ENCODE measurements at regions not wholly inside any gene's neighbourhood (a gene's known extent, or its start where the extent isn't known, plus 50 kb on each side); places are given as distances from the start of the nearest gene placed in this dataset.

DNA sequence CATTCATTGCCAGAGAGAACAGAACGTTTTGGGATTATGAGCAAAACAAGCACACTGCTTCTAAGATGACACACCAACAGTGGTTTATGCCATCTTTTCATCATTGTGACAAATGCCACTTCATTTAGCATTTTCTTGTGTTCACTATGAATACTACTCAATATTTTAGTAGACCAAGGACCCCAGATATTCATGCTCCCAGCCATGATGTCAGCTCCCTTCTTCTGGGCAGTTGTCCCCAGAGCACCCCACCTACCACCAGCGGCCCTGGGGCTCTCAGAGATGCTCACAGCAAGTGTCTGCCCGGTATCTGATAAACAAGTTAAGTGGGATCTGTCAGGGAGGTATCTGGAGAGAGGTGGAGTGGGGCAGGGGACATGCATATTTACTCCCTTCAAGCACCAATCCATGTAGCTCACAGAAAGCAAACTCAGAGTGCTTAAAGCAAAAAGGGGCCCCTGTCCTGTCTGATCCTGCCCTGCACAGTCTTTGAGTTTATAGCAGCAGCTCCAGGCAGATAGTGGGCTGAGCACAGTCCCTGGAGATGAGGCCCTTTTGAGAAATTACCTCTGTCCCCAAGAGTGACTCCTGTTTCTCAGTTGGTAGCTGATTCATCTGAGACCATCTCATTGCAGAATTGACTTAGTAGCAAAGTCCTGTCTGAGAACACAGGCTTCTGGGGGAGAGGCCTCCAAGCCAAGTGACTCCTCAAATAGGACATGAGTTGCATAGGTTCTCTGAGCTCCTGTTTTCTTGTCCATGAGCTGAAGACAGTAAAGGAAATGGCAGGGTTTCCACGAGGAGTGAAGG, 281.8 kb upstream of the KLF6 start:
- DNase-seq (ENCODE audit: low read depth in 2 of 2, low spot score in 1 of 2): no peak

DNA sequence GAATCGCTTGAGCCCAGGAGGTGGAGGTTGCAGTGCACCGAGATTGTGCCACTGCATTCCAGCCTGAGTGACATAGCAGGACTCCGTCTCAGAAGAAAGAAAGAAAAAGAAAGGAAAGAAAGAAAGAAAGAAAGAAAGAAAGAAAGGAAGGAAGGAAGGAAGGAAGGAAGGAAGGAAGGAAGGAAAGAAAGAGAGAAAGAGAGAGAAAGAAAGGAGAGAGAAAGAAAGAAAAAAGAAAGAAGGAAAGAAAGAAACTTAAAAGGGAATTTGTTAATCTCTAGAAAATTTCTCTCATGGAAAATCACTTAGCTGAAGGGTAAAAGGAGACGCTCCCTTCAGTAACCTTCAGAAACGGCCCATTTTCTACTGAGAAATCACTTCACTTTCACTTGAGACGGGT, 279.5 kb upstream of the KLF6 start:
- DNase-seq (ENCODE audit: low read depth in 2 of 2, low spot score in 1 of 2): no peak

DNA sequence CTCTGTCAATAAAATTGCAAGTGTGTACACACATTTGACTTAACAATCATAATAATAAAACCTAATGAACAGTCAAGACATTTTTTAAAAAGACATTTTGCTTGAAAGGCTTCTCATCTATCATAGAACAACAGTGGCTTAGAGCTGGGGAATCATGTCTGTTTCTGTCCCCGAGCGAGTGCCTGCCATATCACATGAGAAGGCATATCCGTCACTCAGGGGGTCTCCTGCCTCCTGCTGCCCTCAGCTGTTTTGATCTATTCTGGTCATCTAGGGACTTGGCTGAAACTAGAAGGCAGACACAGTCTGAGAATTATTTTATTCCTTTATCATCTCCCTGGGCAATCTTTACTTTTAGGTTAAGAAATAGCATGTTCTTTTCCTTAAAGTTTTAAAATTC, 278.7 kb upstream of the KLF6 start:
- DNase-seq (ENCODE audit: low read depth in 2 of 2, low spot score in 1 of 2): no peak

DNA sequence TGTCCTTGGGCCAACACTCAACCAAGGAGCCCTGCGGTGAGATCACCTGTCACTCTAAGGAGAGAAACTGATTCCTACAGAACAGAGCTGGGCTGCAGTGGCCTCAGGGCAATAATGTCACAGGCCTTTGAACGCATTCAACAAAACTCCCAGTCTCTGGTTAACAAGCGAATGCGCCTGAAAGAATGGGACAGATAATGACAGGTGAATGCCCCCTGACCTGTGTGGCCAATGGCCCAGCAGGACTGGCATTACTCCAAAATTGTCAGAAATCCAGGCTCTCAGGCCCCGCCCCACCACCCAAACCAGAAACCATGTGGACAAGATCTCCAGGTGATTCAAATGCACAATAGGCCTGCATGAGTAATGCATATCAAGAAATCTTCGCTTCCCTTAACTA, 277.7 kb upstream of the KLF6 start:
- no peak for DNase-seq (ENCODE audit: low read depth in 2 of 2, low spot score in 1 of 2)

DNA sequence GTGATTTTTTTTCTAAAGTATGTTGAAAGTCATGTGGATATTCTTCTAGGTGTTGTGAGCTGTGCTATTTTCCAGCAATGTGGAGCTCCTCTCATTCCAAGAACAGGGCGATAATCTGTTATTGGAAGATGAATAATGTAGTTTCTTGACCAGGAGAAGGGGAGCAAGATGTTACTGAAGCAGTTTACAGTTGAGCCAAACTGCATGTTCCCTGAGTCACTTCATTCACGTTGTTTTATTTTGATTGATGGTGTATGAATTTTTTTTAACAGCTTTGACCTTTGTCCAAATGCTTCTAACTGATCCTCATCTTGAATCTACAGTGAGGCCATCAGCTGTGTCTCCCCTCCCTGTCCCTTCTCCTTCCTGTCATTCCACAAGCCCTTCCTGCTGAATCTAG, 277.1 kb upstream of the KLF6 start:
- DNase-seq (ENCODE audit: low read depth in 2 of 2, low spot score in 1 of 2): no peak

DNA sequence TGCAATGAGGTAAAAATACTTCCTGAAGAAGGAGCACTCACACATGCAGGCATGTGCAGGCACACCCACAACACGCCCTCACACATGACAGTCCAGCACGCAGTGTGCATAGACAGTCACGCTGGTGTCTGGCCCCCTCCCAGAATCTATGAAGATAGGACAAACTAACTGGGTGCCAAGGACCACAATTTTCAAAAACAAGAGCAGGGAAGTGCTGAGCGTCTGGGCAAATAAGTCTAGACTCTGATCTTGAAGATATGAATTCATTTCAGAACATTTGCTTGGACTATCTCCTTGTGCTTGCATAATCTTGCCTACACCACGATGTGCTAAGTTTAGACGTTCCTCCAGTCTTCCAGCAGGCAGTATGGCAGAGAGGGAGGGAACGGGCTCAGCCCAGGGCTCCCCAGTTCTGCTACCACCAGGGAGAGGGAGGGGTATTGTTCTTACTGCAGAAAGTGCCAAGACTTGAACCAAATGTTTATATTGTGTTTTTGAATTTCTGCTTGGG, 276.5 kb upstream of the KLF6 start:
- DNase-seq (ENCODE audit: low read depth in 2 of 2, low spot score in 1 of 2): no peak

DNA sequence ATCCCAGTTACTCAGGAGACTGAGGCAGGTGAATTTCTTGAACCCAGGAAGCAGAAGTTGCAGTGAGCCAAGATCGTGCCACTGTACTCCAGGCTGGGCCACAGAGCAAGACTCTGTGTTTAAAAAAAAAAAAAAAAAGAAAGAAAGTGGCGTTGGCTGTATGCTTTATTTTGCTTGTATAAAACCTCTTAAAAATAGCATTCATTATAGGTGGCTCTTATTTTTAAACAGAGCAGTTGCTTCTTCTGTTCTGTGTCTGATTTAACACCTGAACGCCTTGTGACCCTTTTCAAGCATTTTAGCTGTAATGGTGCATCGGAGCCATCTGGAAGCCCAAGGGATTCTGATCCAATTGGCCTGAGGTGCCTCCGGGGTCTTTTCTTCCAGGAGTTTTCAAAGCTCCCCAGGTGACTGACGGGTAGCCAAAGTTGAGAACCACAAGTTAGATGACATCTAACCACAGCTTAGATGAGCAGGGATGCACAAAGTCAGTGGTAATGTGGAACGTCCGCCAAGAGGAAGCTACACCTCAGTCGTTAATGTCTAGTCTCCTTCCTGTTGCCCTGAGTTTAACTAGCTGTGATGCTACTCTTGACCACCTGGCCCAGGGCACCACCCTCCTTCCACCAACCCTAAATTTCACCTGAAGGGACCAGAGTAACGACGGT, 274.6 kb upstream of the KLF6 start:
- no peak for DNase-seq (ENCODE audit: low read depth in 2 of 2, low spot score in 1 of 2)

DNA sequence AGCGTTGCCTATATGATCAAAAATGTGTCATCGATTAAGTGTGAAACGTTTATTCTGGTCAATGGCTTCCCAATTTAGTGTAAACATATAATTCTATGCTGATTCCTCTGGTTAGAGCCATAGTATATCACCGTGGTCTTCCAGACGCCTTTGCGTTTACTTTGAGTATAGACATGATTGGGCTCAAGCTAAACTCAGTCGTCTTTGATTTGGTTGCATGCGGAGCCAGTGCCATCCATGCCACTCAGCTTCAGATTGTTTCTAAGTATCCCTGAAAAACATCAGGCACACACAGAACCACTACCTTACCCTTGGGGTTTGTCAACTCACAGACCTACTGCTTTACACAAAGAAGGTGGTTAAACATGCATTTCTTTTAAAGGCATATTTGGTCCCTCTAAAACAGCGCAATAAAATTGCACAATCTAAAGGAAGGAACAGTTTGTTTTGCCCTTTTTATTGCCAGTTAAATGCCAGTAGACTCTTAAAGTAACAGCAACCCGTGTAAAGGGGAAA, 273.6 kb upstream of the KLF6 start:
- no peak for DNase-seq (ENCODE audit: low read depth in 2 of 2, low spot score in 1 of 2)

DNA sequence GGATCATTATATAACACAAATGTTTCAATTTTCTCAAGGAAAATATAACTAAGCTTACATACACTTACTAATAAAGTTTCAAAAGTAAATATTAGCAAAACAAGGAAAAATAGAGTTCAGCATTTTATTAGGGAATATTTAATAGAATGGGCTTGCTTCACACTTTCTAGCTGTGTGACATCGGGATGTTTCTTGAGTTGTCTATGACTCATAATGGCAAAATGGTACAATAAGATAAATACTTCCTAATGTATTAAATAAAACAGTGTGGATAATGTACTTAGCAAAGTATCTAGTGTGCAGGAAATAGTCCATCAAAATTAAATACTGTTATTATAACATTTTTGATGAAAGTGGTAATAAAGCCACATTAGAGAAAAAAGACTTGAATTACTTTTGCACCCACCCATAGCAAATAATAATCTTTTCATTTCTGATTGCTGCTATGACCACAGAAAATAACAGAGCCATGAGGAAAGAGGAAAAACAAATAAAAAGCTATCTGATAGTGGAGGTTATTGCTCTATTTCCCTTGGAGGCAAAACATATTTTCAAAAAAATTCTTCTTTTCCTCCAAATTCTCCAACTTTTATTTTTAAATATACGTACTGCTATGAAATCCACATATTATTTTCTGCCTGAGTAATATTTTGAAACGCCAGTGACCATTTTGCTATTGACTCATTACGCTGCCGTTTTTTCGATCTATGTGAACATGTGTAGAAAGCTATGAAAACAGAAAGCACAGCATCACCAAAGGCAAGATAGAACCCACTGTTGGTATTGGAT, 272.9 kb upstream of the KLF6 start:
- no peak for DNase-seq (ENCODE audit: low read depth in 2 of 2, low spot score in 1 of 2)

DNA sequence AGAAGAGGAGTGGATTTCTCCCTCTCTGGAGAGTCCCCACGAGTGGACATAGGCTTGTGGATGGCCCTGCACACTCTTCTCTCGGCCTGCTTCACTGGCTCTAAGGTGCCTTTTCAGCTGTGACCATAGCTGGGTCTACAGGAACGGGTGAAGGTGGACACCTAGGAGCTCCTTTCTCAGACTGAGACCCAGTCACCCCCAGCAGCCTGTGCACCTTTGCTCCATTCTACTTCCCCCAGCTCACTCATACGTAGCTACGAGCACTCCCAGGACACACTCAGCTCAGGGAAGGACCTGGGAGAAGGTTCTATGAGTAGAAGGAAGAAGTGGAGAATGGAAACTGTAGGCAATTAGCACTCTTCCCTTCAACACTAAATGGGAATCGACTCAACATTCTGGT, 272.0 kb upstream of the KLF6 start:
- DNase-seq (ENCODE audit: low read depth in 2 of 2, low spot score in 1 of 2): no peak

DNA sequence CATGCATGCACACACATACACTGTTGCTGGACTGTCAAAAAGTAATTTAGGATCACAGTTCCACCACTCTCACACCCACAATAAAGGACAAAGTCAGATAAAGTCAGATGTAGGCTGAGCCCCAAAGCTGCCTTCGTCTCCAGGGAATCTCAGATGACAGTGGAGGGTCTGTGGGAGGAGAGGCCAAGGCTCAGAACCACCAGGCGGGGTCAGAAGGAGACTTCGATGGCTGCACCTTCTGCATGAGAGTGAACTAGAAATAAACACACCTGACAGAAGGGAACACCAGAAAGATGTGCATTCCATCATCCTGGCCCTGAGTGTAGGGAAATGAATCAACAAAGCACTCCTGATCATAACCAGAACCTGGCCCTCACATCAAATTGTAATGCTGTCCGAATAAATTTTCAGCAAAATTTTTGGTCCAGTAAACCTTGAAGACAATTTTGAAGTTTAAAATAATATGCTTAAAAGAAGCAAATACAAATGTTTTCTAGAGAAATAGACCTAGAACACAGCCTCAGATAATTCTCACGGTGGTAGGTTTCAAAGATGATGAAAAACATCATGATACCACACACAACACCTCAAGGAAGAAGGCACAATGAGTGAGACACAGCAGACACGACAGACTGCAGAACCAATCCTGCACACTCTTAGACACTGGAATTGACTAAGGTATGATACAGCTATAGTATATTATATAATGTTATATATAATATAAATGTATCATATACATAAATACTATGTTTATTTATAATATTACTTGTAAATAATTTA, 269.8 kb upstream of the KLF6 start:
- no peak for DNase-seq (ENCODE audit: low read depth in 2 of 2, low spot score in 1 of 2)

DNA sequence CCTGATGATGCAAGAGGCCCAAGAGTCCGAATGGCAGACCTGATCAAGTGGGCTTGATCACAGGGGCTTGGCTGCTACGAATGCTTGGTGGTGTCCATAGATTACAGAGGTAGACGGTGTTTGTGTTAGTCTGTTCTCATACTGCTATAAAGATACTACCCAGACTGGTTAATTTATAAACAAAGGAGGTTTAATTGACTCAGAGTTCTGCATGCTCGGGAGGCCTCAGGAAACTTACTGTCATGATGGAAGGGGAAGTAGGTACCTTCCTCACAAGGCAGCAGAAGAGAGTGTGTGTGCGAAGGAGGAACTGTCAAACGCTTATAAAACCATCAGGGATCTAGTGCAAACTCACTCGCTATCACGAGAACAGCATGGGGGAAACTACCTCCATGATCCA, 268.9 kb upstream of the KLF6 start:
- DNase-seq (ENCODE audit: low read depth in 2 of 2, low spot score in 1 of 2): no peak

DNA sequence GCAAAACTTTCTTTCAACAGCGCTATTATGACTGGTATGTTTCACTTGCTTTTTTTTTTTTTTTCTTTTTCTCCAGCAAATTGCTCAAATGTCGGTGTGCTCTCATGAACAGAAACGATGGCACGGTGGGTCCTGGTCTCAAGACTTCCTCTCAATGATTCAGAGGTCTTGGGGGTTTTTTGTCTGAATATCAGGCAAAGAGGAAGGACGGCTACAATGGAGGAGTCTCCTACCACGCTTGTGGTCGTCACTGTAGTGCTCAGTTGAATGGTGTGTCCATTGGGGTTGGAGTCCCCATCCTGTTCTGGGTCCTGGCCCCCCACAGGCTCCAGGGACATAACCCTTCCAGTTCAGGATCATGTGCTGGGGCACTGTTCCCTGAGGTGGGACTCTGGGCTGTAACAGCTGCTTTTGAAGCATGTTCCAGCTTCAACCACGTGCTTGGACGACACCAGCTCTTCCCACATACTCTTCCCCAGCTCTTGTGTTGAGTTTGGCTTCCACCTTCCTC, 266.7 kb upstream of the KLF6 start:
- no peak for DNase-seq (ENCODE audit: low read depth in 2 of 2, low spot score in 1 of 2)

DNA sequence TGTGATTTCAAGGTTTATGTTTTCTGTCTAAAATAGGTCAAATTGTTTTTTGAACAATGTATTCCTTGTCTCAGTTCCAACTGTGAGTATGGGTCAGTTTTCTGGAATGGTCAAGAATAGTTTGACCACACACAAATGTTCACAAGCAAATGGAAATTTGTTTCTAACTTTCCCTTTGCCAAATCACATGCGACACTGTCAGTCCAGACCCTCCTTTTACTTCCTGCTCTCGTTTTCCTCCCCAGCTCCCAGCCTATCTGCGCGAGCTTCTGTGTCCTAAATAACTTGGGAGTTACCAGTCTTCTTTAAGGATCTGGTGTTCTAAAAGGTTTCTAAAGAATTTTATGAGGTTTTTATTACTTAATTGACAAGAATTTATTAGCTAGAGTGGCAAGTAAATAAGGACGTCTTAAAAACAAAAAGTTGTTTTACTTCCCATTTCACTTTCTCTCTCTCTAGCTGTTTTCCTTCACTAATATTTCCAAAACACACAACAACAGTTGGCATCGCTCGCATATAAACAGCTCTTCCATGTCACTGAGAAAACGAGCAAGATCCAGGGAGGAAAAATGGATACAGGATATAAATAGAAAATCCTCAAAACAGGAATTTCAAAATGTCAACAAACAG, 266.1 kb upstream of the KLF6 start:
- no peak for DNase-seq (ENCODE audit: low read depth in 2 of 2, low spot score in 1 of 2)

DNA sequence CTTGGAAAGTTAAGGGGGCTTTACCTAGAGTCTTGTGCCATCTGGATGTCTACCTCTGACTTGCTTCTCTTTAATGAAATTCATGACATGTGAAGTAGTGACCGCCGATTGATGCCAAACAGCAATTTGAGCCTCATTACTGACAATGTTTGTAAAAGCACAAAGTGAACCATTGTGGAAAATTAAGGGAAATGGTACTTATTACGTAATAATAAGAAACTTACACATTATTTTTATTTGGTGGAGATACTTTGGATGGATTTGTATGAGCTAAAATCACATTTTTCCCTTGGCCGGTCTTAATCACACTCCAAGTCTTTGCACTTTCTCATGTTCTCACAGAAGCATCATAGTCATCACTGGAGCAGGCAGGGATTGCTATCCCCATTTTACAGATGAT, 265.1 kb upstream of the KLF6 start:
- no peak for DNase-seq (ENCODE audit: low read depth in 2 of 2, low spot score in 1 of 2)

DNA sequence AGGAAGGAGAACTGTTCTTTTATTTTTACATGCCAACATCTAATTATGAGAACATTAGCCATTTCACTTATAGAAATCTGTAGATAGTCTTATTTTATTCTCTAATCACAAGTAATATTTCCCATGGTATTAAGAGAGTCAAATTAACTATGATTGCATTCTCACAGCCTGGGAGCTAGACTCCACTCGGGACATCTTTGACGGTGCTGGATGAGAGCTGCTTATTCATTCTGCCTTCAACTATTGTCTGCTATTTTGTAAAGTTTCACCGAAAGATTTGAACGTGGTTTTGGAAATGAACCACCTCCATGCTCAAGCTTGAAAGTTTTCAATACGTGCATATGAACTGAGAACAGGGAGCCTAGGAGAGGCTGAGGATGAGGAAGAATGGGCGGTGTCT, 264.3 kb upstream of the KLF6 start:
- DNase-seq (ENCODE audit: low read depth in 2 of 2, low spot score in 1 of 2): no peak

DNA sequence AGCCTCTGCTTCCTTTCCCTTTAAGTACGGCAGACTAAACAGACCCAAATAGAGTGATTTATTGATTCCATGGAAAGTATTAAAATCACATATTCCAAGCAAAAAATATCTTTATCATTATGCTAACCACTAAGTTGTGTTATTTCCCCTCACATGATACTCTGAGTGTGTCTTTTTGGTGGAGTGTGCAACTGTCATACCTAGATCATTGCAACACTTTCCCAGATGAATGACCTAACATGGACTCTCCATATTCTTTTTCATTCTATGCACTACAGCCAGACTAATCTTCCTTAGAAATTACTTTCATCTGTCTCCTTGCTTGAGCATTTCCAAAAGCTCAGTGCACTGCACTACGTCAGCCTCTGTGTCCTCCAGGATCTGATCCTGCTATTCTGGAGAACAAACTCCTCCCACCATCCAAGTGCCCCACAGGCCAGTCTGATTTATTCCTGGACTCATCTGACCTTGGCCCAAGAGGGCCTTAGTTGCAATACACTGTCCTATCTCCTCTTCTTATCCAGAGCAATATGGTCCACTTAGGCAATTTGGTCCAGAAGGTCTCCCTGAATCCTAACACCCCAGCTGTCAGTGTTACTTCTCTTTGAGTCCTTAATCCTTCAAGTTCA, 263.3 kb upstream of the KLF6 start:
- no peak for DNase-seq (ENCODE audit: low read depth in 2 of 2, low spot score in 1 of 2)

DNA sequence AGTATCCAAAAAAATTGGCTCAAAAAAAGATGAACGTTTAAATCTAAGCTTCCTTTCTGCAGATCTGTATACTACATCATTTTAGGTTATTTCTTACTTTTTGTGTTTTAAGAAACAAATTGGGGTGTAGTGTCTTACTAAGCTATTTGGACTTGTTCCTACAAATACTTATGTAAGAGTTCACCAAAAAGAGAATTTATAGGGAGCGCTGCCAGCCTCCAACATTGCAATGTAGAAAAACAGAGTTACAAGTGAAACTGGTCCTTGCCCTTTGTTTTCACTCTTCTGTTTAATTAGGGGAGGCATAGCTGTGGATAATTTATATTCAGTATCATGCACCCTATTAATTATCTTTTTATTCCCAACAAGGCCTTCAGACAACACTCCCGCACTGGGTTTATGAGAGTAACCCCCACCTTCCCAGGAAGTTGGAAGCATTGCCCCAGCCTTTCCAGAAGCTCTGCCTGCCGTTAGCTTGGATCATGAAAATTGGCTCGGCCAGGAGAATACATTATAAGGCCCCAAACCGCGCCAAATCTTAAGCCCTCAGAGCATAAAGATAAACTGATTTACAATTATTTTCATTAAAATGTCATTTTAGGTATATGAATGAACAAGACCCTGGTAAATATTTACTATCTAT, 261.8 kb upstream of the KLF6 start:
- no peak for DNase-seq (ENCODE audit: low read depth in 2 of 2, low spot score in 1 of 2)

DNA sequence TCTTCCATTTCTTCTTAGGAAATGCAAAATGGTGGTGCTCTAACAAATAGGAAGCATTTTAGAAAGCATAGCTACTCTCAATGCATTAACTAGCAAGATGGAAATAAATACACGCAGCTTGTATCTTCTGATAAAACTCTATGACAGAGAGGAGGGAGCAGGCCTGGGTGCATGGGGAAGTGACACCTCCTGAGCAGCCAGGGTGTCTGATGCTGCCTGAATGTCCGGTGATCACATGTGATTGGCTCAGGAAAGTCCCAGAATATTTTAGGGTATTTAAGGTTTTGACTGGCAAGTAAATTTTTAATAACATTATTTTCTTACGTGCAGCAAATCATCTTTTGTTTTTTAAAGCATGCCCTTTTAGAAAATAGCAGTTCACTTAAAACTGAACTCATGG, 261.0 kb upstream of the KLF6 start:
- no peak for DNase-seq (ENCODE audit: low read depth in 2 of 2, low spot score in 1 of 2)

All from stimulated activated CD8-positive, alpha-beta memory T cell treated with anti-CD3 and anti-CD28 coated beads, Interleukin-4, amount 100 ng/mL, for 4 hours (primary cell).